HCT116 (cell line): ENCODE measurements at regions not wholly inside any gene's neighbourhood (a gene's known extent, or its start where the extent isn't known, plus 50 kb on each side); places are given as distances from the start of the nearest gene placed in this dataset.

Source experiments
- ATAC-seq: fragments of 200-7000 bp; cut with Tn5 transposase; 2 replicates; pipeline ENCODE4 v1.9.1; 2020; ENCODE audit warnings: mild to moderate bottlenecking, moderate library complexity
- BruUV-seq: library from RNA; stranded (reverse); fragments of 400-500 nt; replicated peaks from 2 replicates; lab custom pipeline; 2021; lab: Mats Ljungman, UMichigan
- CTCF ChIA-PET: fragments of 300-600 bp; sonication (Branson Sonifier 250); formaldehyde crosslinking; loops from one replicate; lab custom pipeline; 2021; ENCODE audit warnings: antibody characterized with exemption; lab: Charles Lee
- POLR2A ChIA-PET: fragments of 300-600, 350-600 bp; sonication (Branson Sonifier 250); formaldehyde crosslinking; loops from one replicate; lab custom pipeline; 2021; ENCODE audit warnings: antibody characterized with exemption; lab: Charles Lee
- RAD21 ChIA-PET, 2 experiments: fragments of 300-600 bp; sonication (Branson Sonifier 250); formaldehyde crosslinking; loops; one replicate each; lab custom pipeline; 2023; ENCODE audit warnings: low total read pairs in 2 of 2; ENCODE audit not compliant: uncharacterized antibody in 2 of 2, unreplicated experiment in 2 of 2, low non-redundant PET in 1 of 2; lab: Charles Lee
- DNase-seq: peaks from one replicate; pipeline ENCODE4 v3.0.0-alpha.2; 2010; ENCODE audit warnings: low read depth, low spot score
- H2AFZ ChIP-seq: fragments of 200-600 bp; shearing (Covaris generic), sonication (generic); 2 replicates; pipeline ENCODE4 v1.6.1; 2017; ENCODE audit warnings: low read depth, mixed run types, mixed read lengths, antibody characterized with exemption, low read length; ENCODE audit not compliant: poor library complexity, severe bottlenecking
- H3K27ac ChIP-seq: 2 replicates; pipeline ENCODE4 v1.5.1; 2012; ENCODE audit warnings: low read depth, low read length
- H3K27me3 ChIP-seq: fragments of 200-600 bp; sonication (generic); 2 replicates; pipeline ENCODE4 v1.6.1; 2016; ENCODE audit warnings: mixed run types, low read length, mixed read lengths; ENCODE audit not compliant: insufficient read depth
- H3K36me3 ChIP-seq, 2 experiments: fragments of 200-500 bp in 1 of 2; fragments of 200-600 bp in 1 of 2; sonication (Bioruptor generic) in 1 of 2; sonication (generic) in 1 of 2; 2 replicates each; pipeline versions ENCODE4 v1.5.1 to v1.6.1; 2014 to 2016; ENCODE audit warnings: low read length in 2 of 2, inconsistent platforms in 1 of 2, mixed read lengths in 1 of 2, mixed run types in 1 of 2; ENCODE audit not compliant: insufficient read depth in 2 of 2, control insufficient read depth in 1 of 2
- H3K4me1 ChIP-seq, 2 experiments: fragments of 200-600 bp in 1 of 2; sonication (generic) in 1 of 2; 2 replicates each; pipeline versions ENCODE4 v1.5.1 to v1.6.1; 2012 to 2017; ENCODE audit warnings: low read length in 2 of 2, inconsistent platforms in 1 of 2, mild to moderate bottlenecking in 1 of 2, mixed read lengths in 1 of 2, mixed run types in 1 of 2, moderate library complexity in 1 of 2; ENCODE audit not compliant: insufficient read depth in 2 of 2, control insufficient read depth in 1 of 2
- H3K4me2 ChIP-seq: fragments of 200-600 bp; sonication (generic); 2 replicates; pipeline ENCODE4 v1.6.1; 2017; ENCODE audit warnings: mixed run types, low read length, mixed read lengths
- H3K4me3 ChIP-seq, 2 experiments: fragments of 200-600 bp in 1 of 2; sonication (generic) in 1 of 2; replicated peaks in 1 of 2; 2 replicates each; pipeline ENCODE4 v1.5.1; 2011 to 2016; ENCODE audit warnings: low read length in 2 of 2, control low read depth in 1 of 2, low read depth in 1 of 2, mild to moderate bottlenecking in 1 of 2, mixed read lengths in 1 of 2, mixed run types in 1 of 2
- H3K79me2 ChIP-seq: fragments of 200-600 bp; sonication (generic); 2 replicates; pipeline ENCODE4 v1.6.1; 2017; ENCODE audit warnings: mild to moderate bottlenecking, mixed run types, low read length, moderate library complexity, mixed read lengths; ENCODE audit not compliant: insufficient read depth
- H3K9ac ChIP-seq: fragments of 200-600 bp; sonication (generic); 2 replicates; pipeline ENCODE4 v1.6.1; 2016; ENCODE audit warnings: low read length, mixed read lengths
- H3K9me2 ChIP-seq: fragments of 200-600 bp; sonication (generic), shearing (Covaris generic); 2 replicates; pipeline ENCODE4 v1.6.1; 2017; ENCODE audit warnings: mixed run types, mild to moderate bottlenecking, moderate library complexity; ENCODE audit not compliant: insufficient read depth
- H3K9me3 ChIP-seq, 2 experiments: fragments of 200-500 bp in 1 of 2; fragments of 200-600 bp in 1 of 2; sonication (Bioruptor generic) in 1 of 2; sonication (generic) in 1 of 2; 2 replicates each; pipeline ENCODE4 v1.6.1; 2014 to 2017; ENCODE audit warnings: low read length in 2 of 2, mixed read lengths in 2 of 2, inconsistent platforms in 1 of 2, low read depth in 1 of 2, mild to moderate bottlenecking in 1 of 2, mixed run types in 1 of 2, moderate library complexity in 1 of 2; ENCODE audit not compliant: control insufficient read depth in 1 of 2, insufficient read depth in 1 of 2
- H4K20me1 ChIP-seq: fragments of 200-600 bp; sonication (generic), shearing (Covaris generic); 2 replicates; pipeline ENCODE4 v1.6.1; 2017; ENCODE audit warnings: mixed run types, mild to moderate bottlenecking, moderate library complexity; ENCODE audit not compliant: insufficient read depth
- CBX3 ChIP-seq: IDR thresholded peaks from 2 replicates; pipeline ENCODE4 v1.6.1; 2012; ENCODE audit warnings: low read depth
- CTCF ChIP-seq, 3 experiments: fragments of 200-600 bp in 1 of 3; sonication (generic) in 1 of 3; IDR thresholded peaks in 2 of 3; conservative IDR thresholded peaks in 1 of 3; 2 replicates each; pipeline ENCODE4 v1.5.1; 2012 to 2017; ENCODE audit warnings: low read depth in 2 of 3, low read length in 2 of 3, antibody characterized with exemption in 1 of 3, borderline replicate concordance in 1 of 3, control low read depth in 1 of 3, mild to moderate bottlenecking in 1 of 3, mixed read lengths in 1 of 3, mixed run types in 1 of 3, moderate library complexity in 1 of 3; ENCODE audit not compliant: insufficient read depth in 1 of 3
- EGR1 ChIP-seq: IDR thresholded peaks from 2 replicates; pipeline ENCODE4 v1.6.1; 2012; ENCODE audit warnings: low read depth
- ELF1 ChIP-seq: IDR thresholded peaks from 2 replicates; pipeline ENCODE4 v1.6.1; 2012; ENCODE audit warnings: low read depth, borderline replicate concordance
- EZH2 ChIP-seq: fragments of 200-600 bp; sonication (generic); IDR thresholded peaks from 2 replicates; pipeline ENCODE4 v1.6.1; 2017; ENCODE audit warnings: antibody characterized with exemption, mixed run types
- EZH2phosphoT487 ChIP-seq: fragments of 200-600 bp; IDR thresholded peaks from 2 replicates; pipeline ENCODE4 v1.6.1; 2018; ENCODE audit warnings: antibody characterized with exemption, borderline replicate concordance
- FOSL1 ChIP-seq: IDR thresholded peaks from 2 replicates; pipeline ENCODE4 v1.6.1; 2012; ENCODE audit warnings: low read depth
- MAX ChIP-seq: IDR thresholded peaks from 2 replicates; pipeline ENCODE4 v1.6.1; 2012
- POLR2AphosphoS5 ChIP-seq: IDR thresholded peaks from 2 replicates; pipeline ENCODE4 v1.6.1; 2011; ENCODE audit warnings: mild to moderate bottlenecking, low read depth, low read length, moderate library complexity
- SP1 ChIP-seq: IDR thresholded peaks from 2 replicates; pipeline ENCODE4 v1.6.1; 2012; ENCODE audit warnings: low read depth
- ZFX ChIP-seq: fragments of 450-650 bp; IDR thresholded peaks from 2 replicates; pipeline ENCODE4 v1.6.1; 2017
- ZNF274 ChIP-seq: fragments of 200-500 bp; sonication (Bioruptor generic); IDR thresholded peaks from 2 replicates; pipeline ENCODE4 v1.6.1; 2014; ENCODE audit warnings: mild to moderate bottlenecking, low read depth, low read length, inconsistent platforms
- intact Hi-C: fragments of 100-400 bp; cut with micrococcal nuclease; formaldehyde crosslinking; loops from 2 replicates; pipeline ENCODE4 v1.10.0; 2022

- DNase-seq (no peak), ATAC-seq (no peak)
- no peak overlapping the region for H3K27ac ChIP-seq
- no peaks in the 10 kb centered on the region for H3K79me2 ChIP-seq
- no peaks in the 10 kb centered on the region for H3K36me3 ChIP-seq
- no peaks in the 10 kb centered on the region for H3K27me3 ChIP-seq
- intact Hi-C loops, result no loop called here
- H4K20me1 ChIP-seq, result no peaks in the 10 kb centered on the region
- H2AFZ ChIP-seq, result no peak overlapping the region
- H3K9ac ChIP-seq, result no peak overlapping the region
- TF ChIP-seq ZNF274 (no peak), MAX (no peak), CBX3 (no peak), EZH2 (no peak), ELF1 (no peak), EGR1 (no peak), POLR2AphosphoS5 (no peak), SP1 (no peak), EZH2phosphoT487 (no peak), FOSL1 (no peak), ZFX (no peak), CTCF (IDR thresholded peaks at IDR 0.05 in 2 of 3, conservative IDR thresholded peaks at IDR 0.05 in 1 of 3; ENCODE audit: borderline replicate concordance in 1 of 3, insufficient read depth in 1 of 3, low read depth in 2 of 3, low read length in 2 of 3) (no peak)
- CTCF ChIA-PET, result no interaction called here
- RAD21 ChIA-PET, result no interaction called here
- H3K9me2 ChIP-seq, result no peaks in the 10 kb centered on the region
- H3K4me3 ChIP-seq, result no peak overlapping the region
- POLR2A ChIA-PET, result no interaction called here
- no peaks in the 10 kb centered on the region for H3K9me3 ChIP-seq
- no peaks in the 10 kb centered on the region for H3K4me1 ChIP-seq
- H3K4me2 ChIP-seq, result no peak overlapping the region
- BruUV-seq, result no TSS peak
Observed at GRCh38 chr7:110593355-110593754, 497.6 kb upstream of the LRRN3 start.
